GM23248 (cell line): ENCODE measurements at regions not wholly inside any gene's neighbourhood (a gene's known extent, or its start where the extent isn't known, plus 50 kb on each side); places are given as distances from the start of the nearest gene placed in this dataset.
"Not testable (repeated sequence)": the region's sequence is repeated elsewhere in the genome, so short reads cannot be mapped to it uniquely, and the experiment has no call there.

Experiments
- DNase-seq: peaks from one replicate; pipeline ENCODE4 v3.0.0-alpha.2; 2015
- H2AFZ ChIP-seq: fragments of 200-600 bp; sonication (generic); 2 replicates; pipeline ENCODE4 v1.6.1; 2016; ENCODE audit warnings: antibody characterized with exemption
- H3F3A ChIP-seq: fragments of 200-600 bp; sonication (generic); 2 replicates; pipeline ENCODE4 v1.6.1; 2016; ENCODE audit warnings: mild to moderate bottlenecking, antibody characterized with exemption, mixed run types; ENCODE audit not compliant: insufficient read depth
- H3K27ac ChIP-seq: fragments of 200-600 bp; sonication (generic); 2 replicates; pipeline ENCODE4 v1.5.1; 2016; ENCODE audit warnings: mild to moderate bottlenecking
- H3K27me3 ChIP-seq: fragments of 200-600 bp; sonication (generic); replicated peaks from 2 replicates; pipeline ENCODE4 v1.6.1; 2016; ENCODE audit warnings: mild to moderate bottlenecking; ENCODE audit not compliant: insufficient read depth
- H3K36me3 ChIP-seq: fragments of 200-600 bp; sonication (generic); 2 replicates; pipeline ENCODE4 v1.6.1; 2016; ENCODE audit warnings: low read depth, mild to moderate bottlenecking
- H3K4me1 ChIP-seq: fragments of 200-600 bp; sonication (generic); 2 replicates; pipeline ENCODE4 v1.6.1; 2016; ENCODE audit warnings: mild to moderate bottlenecking; ENCODE audit not compliant: insufficient read depth
- H3K4me2 ChIP-seq: fragments of 200-600 bp; sonication (generic); one replicate; pipeline ENCODE4 v1.6.1; 2016; ENCODE audit warnings: mild to moderate bottlenecking; ENCODE audit not compliant: unreplicated experiment
- H3K4me3 ChIP-seq: fragments of 200-600 bp; sonication (generic); 2 replicates; pipeline ENCODE4 v1.5.1; 2016; ENCODE audit warnings: mild to moderate bottlenecking
- H3K79me2 ChIP-seq: fragments of 200-600 bp; sonication (generic); 2 replicates; pipeline ENCODE4 v1.6.1; 2016; ENCODE audit warnings: mild to moderate bottlenecking; ENCODE audit not compliant: insufficient read depth
- H3K9ac ChIP-seq: fragments of 200-600 bp; sonication (generic); 2 replicates; pipeline ENCODE4 v1.6.1; 2016; ENCODE audit warnings: mild to moderate bottlenecking
- H3K9me2 ChIP-seq: fragments of 200-600 bp; sonication (generic); 2 replicates; pipeline ENCODE4 v1.6.1; 2016; ENCODE audit warnings: mixed run types, mild to moderate bottlenecking, moderate library complexity; ENCODE audit not compliant: insufficient read depth
- H3K9me3 ChIP-seq: fragments of 200-600 bp; sonication (generic); one replicate; pipeline ENCODE4 v1.6.1; 2017; ENCODE audit warnings: low read depth
- H4K20me1 ChIP-seq: fragments of 200-600 bp; sonication (generic); 2 replicates; pipeline ENCODE4 v1.6.0; 2016; ENCODE audit not compliant: insufficient read depth
- EZH2 ChIP-seq: fragments of 200-600 bp; sonication (generic); IDR thresholded peaks from 2 replicates; pipeline ENCODE4 v1.6.1; 2018; ENCODE audit warnings: antibody characterized with exemption, mild to moderate bottlenecking; ENCODE audit not compliant: insufficient read depth, poor library complexity, severe bottlenecking
- EZH2phosphoT487 ChIP-seq: fragments of 200-600 bp; sonication (generic); IDR thresholded peaks from 2 replicates; pipeline ENCODE4 v1.6.1; 2018; ENCODE audit warnings: antibody characterized with exemption, moderate library complexity, mild to moderate bottlenecking, low read depth; ENCODE audit not compliant: insufficient read depth
- WGBS, 2 experiments: methylation state at CpG; one replicate each; pipeline ENCODE4 v1.1.6; 2015 to 2017; ENCODE audit warnings: low lambda C conversion rate in 2 of 2, low coverage in 1 of 2; ENCODE audit errors: missing lambda C conversion rate in 2 of 2; 5-methylcytosine and 5-hydroxymethylcytosine counted together
- in situ Hi-C: fragments of 300-500 bp; cut with MboI; formaldehyde crosslinking; loops from 2 replicates; pipeline ENCODE4 v1.15.0; 2020

DNA sequence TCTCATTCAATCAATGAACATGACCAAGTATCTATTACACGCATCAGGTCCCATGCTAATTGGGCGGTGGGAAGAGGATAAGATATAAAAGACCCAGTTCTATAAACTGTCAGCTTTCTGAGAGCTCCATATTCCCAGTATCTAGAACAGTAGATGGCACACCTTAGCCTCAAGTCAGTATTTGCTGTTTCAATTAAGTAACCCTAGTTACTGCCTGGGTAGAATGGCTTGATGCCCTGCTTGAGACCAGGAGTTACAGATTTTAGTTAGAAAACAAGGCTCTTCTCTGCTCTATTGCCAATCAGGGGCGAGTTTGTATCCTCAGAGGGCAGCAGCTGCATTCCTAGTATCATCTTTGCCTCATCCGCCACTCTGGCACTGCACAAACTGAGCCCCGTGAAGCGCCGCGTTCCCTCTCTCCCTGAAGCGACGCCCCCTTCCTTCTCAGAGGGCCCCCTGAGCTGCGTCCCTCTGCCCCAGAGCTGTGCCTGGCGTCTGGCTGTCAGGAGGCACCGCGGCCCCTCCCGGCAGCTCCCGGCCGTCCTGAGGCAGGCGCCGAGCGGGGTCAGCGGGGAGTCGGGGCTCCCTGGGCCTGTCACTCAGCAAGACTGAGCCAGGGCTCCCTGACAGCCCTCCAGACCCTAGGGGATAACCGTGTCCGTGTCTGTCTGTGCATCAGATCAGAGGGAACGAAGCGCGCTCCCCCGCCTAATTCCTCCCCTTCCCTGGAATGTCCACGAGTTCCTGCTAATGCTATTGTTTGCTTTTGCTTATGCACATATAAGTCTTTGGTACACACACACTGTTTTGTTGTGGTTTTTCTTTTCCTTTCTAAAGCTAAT lies 212.4 kb upstream of the TTC29 start:
- H3F3A ChIP-seq: no peaks in the 10 kb centered on the region
- 0 out of 2 replicates have a peak, but pooled peaks cover 3% of the 10 kb centered on the region for H3K4me1 ChIP-seq
- DNase-seq: peak; percentile 40
- no peaks in the 10 kb centered on the region for H3K27me3 ChIP-seq
- no peak overlapping the region for H3K27ac ChIP-seq
- WGBS, 2 experiments: 8 to 10% methylated on average over 28 to 29 of the region's 29 CpGs
- in situ Hi-C loops: loop anchor here (25.0 kb wide), 1 partner anchor 704 kb away; no protein-coding TSS in a partner anchor
- peak overlapping the region; percentile 91 for H2AFZ ChIP-seq
- TF ChIP-seq EZH2: no peak
- peak overlapping the region; percentile 79 for H3K4me3 ChIP-seq
- H3K9ac ChIP-seq: peak overlapping the region; percentile 65
- H4K20me1 ChIP-seq: no peaks in the 10 kb centered on the region
- H3K36me3 ChIP-seq: no peaks in the 10 kb centered on the region
- no peaks in the 10 kb centered on the region for H3K9me2 ChIP-seq
- no peaks in the 10 kb centered on the region for H3K79me2 ChIP-seq
- no peaks in the 10 kb centered on the region for H3K9me3 ChIP-seq
- H3K4me2 ChIP-seq: peak overlapping the region; percentile 88

DNA sequence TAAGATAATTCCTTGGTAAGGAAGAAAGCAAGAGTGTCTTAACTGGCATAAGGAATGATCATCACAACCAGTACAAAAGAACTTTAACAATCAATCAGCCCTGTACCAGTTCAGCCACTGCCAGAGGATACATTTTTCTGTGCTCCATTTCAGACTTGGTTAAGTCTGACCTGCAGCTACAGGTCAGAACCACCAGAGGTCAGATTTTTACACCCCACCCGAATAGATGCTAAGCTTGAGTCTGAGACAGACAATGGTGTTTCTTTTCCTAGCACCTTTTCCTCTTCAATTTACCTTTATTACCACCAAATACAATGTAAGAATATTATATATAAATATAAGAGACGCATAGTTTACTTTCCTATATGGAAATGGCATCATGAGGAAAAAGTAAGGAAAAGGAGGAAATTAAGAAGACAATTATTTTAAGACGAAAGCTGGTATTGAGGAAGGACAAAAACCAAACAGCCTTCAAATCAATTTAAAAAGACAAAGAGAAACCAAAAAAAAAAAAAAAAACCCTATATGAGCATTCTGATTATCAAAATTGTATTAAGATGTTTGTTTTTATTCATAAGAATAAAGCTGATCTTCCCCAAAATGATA lies 215.3 kb upstream of the TTC29 start:
- Histone ChIP-seq H3K27me3 (no peaks in the 10 kb centered on the region), H3K4me2 (no peak overlapping the region), H3K9ac (no peak overlapping the region), H3F3A (no peaks in the 10 kb centered on the region), H3K79me2 (no peaks in the 10 kb centered on the region), H3K36me3 (no peaks in the 10 kb centered on the region), H3K4me3 (no peak overlapping the region), H4K20me1 (no peaks in the 10 kb centered on the region), H3K9me3 (no peaks in the 10 kb centered on the region), H2AFZ (no peak overlapping the region), H3K27ac (no peak overlapping the region), H3K9me2 (no peaks in the 10 kb centered on the region), H3K4me1 (0 out of 2 replicates have a peak, but pooled peaks cover 3% of the 10 kb centered on the region)
- TF ChIP-seq EZH2 (no peak), EZH2phosphoT487 (no peak)
- in situ Hi-C loops: loop anchor here (10.0 to 25.0 kb wide), 2 partner anchors 434 to 701 kb away; no protein-coding TSS in a partner anchor
- DNase-seq: peak; percentile 73
- WGBS, 2 experiments: 32 to 33% methylated on average over 3 of the region's 3 CpGs

DNA sequence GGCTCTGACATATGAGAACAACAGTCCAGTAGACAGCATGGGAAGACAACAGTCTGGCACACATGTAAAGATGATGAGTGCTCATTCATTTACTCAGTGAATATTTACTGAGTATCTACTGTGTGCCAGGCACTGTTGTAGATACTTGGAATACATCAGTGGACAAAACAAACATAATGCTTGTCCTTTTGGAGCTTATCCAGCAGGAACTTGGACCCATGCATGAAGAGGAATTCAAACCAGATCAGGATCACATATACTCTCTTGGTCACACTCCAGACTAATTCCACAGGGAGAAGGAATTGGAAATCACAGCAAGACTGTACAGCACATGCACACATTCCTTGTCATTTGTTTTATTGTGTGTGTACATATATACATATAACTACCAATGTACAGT lies 217.6 kb upstream of the TTC29 start:
- Histone ChIP-seq H4K20me1 (no peaks in the 10 kb centered on the region), H3K79me2 (no peaks in the 10 kb centered on the region), H3K9me2 (no peaks in the 10 kb centered on the region), H3F3A (no peaks in the 10 kb centered on the region), H2AFZ (no peak overlapping the region), H3K27ac (no peak overlapping the region), H3K36me3 (no peaks in the 10 kb centered on the region), H3K27me3 (no peaks in the 10 kb centered on the region), H3K4me3 (no peak overlapping the region), H3K4me2 (no peak overlapping the region), H3K9me3 (no peaks in the 10 kb centered on the region), H3K4me1 (0 out of 2 replicates have a peak, but pooled peaks cover 3% of the 10 kb centered on the region), H3K9ac (no peak overlapping the region)
- no peak for TF ChIP-seq EZH2phosphoT487
- TF ChIP-seq EZH2: no peak
- DNase-seq: no peak
- in situ Hi-C loops: loop anchor here (10.0 to 25.0 kb wide), 2 partner anchors 431 to 699 kb away; no protein-coding TSS in a partner anchor

DNA sequence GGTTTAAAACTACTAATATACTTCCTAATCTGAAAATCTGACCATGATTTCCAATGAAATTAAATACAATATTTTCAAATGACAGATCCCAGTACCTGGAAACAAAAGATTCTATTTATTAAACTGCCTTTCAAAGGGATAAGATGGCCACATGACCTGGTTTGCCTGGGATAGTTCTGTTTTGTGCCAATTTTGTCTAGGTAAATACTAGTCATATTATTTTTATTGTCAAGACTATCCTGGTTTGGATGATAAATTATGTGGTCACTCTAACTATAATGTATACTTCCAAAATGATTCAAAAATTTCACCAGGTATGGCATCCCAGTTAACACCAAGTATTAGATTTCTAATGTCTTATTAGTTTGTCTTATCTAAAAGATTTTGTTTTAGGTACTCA lies 222.5 kb upstream of the TTC29 start:
- not testable (repeated sequence) for DNase-seq, H3K27ac ChIP-seq
- in situ Hi-C loops: loop anchor here (10.0 to 25.0 kb wide), 2 partner anchors 427 to 694 kb away; no protein-coding TSS in a partner anchor

More for the DNA sequence above, 222.5 kb upstream of the TTC29 start:
- not testable (repeated sequence) for H3K9me3 ChIP-seq, H3K4me3 ChIP-seq, H3K4me1 ChIP-seq, H3K4me2 ChIP-seq, H3K9me2 ChIP-seq, H3K79me2 ChIP-seq, H2AFZ ChIP-seq, H3F3A ChIP-seq, H3K9ac ChIP-seq, H4K20me1 ChIP-seq, H3K27me3 ChIP-seq, H3K36me3 ChIP-seq
